HEK293 (cell line): ENCODE measurements at regions not wholly inside any gene's neighbourhood (a gene's known extent, or its start where the extent isn't known, plus 50 kb on each side); places are given as distances from the start of the nearest gene placed in this dataset.

Experiments used
- GLI2 ChIP-seq: fragments of 450-650 bp; formaldehyde crosslinking; IDR thresholded peaks from 2 replicates; pipeline ENCODE4; 2017; ENCODE audit warnings: missing biosample characterization, missing genetic modification characterization, low read depth, borderline replicate concordance
- MEIS1 ChIP-seq: sonication (generic); formaldehyde crosslinking; IDR thresholded peaks from 2 replicates; pipeline ENCODE4 v1.8.1; 2022; ENCODE audit warnings: missing genetic modification reagents, mild to moderate bottlenecking, borderline replicate concordance
- SALL2 ChIP-seq: fragments of 450-650 bp; formaldehyde crosslinking; IDR thresholded peaks from 2 replicates; pipeline ENCODE4 v1.5.0; 2017; ENCODE audit warnings: missing biosample characterization, mild to moderate bottlenecking, missing genetic modification characterization, borderline replicate concordance
- ZNF121 ChIP-seq: fragments of 450-650 bp; formaldehyde crosslinking; IDR thresholded peaks from 2 replicates; pipeline ENCODE4 v1.5.1; 2016; ENCODE audit warnings: missing biosample characterization, missing genetic modification characterization
- ZNF501 ChIP-seq: fragments of 450-650 bp; formaldehyde crosslinking; IDR thresholded peaks from 2 replicates; pipeline ENCODE4 v1.5.1; 2016; ENCODE audit warnings: missing biosample characterization, missing genetic modification characterization
- ZNF510 ChIP-seq: fragments of 450-650 bp; formaldehyde crosslinking; IDR thresholded peaks from 2 replicates; pipeline ENCODE4 v1.5.1; 2018; ENCODE audit warnings: mild to moderate bottlenecking, missing genetic modification characterization, missing biosample characterization; ENCODE audit not compliant: insufficient replicate concordance
- ZNF837 ChIP-seq: fragments of 450-650 bp; formaldehyde crosslinking; IDR thresholded peaks from 2 replicates; pipeline ENCODE4 v1.5.1; 2016; ENCODE audit warnings: missing biosample characterization, missing genetic modification characterization
- TF ChIP-seq, protein P1 (sequence below): fragments of 450-650 bp; formaldehyde crosslinking; IDR thresholded peaks from 2 replicates; pipeline ENCODE4 v1.5.1; 2016; ENCODE audit warnings: missing biosample characterization, missing genetic modification characterization
- TF ChIP-seq, protein P2 (sequence below): fragments of 450-650 bp; formaldehyde crosslinking; IDR thresholded peaks from 2 replicates; pipeline ENCODE4 v1.5.1; 2016; ENCODE audit warnings: missing biosample characterization, missing genetic modification characterization
- TF ChIP-seq, protein P3 (sequence below): fragments of 450-650 bp; formaldehyde crosslinking; IDR thresholded peaks from 2 replicates; pipeline ENCODE4 v1.5.1; 2016; ENCODE audit warnings: missing biosample characterization, missing genetic modification characterization

DNA sequence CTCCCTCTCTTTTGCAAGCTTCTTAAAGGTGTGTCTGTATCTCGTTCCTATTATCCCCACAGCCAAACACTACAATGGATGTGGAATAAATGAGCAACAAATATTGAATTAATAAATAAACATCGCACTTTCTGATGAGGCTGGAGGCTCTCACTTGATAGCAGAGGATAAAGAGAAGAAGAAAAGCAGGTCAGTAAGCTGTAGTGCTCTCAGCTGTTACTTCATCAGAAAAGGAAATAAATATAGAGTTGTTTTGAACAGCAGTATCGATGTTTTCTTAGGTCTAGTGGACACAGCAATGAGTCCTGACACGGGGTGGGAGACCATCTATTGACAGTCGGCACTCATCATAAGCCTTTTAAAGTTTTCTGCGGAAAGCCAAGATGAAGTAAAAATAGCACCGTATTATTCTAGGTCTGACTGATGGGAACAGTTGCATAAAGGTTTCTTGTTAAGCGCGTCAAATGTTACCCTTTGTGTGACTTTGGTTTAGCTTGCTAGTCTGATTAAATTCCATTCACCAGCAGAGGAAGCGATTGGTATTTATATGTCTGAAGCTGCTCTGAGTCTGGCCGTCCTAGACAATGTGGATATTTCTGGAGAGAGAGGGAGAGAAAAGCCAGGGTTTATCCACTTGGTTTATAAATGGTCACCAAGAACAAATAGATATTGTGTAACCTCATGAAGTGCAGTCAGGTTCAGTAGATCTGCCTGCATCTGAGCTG is 646.1 kb downstream of the CDH11 start:
- no peak for TF ChIP-seq ZNF837 (tag by site-specific recombination)
- no peak for TF ChIP-seq ZNF501
- TF ChIP-seq, protein P1, sequence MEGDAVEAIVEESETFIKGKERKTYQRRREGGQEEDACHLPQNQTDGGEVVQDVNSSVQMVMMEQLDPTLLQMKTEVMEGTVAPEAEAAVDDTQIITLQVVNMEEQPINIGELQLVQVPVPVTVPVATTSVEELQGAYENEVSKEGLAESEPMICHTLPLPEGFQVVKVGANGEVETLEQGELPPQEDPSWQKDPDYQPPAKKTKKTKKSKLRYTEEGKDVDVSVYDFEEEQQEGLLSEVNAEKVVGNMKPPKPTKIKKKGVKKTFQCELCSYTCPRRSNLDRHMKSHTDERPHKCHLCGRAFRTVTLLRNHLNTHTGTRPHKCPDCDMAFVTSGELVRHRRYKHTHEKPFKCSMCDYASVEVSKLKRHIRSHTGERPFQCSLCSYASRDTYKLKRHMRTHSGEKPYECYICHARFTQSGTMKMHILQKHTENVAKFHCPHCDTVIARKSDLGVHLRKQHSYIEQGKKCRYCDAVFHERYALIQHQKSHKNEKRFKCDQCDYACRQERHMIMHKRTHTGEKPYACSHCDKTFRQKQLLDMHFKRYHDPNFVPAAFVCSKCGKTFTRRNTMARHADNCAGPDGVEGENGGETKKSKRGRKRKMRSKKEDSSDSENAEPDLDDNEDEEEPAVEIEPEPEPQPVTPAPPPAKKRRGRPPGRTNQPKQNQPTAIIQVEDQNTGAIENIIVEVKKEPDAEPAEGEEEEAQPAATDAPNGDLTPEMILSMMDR (tag by site-specific recombination), result no peak
- TF ChIP-seq, protein P2, sequence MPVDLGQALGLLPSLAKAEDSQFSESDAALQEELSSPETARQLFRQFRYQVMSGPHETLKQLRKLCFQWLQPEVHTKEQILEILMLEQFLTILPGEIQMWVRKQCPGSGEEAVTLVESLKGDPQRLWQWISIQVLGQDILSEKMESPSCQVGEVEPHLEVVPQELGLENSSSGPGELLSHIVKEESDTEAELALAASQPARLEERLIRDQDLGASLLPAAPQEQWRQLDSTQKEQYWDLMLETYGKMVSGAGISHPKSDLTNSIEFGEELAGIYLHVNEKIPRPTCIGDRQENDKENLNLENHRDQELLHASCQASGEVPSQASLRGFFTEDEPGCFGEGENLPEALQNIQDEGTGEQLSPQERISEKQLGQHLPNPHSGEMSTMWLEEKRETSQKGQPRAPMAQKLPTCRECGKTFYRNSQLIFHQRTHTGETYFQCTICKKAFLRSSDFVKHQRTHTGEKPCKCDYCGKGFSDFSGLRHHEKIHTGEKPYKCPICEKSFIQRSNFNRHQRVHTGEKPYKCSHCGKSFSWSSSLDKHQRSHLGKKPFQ (tag by site-specific recombination), result no peak
- TF ChIP-seq SALL2 (tag by site-specific recombination), result no peak
- TF ChIP-seq ZNF121 (tag by site-specific recombination), result no peak
- no peak for TF ChIP-seq ZNF510 (tag by site-specific recombination)
- TF ChIP-seq MEIS1 (CRISPR knock-in tag), result no peak
- no peak for TF ChIP-seq GLI2
- TF ChIP-seq, protein P3, sequence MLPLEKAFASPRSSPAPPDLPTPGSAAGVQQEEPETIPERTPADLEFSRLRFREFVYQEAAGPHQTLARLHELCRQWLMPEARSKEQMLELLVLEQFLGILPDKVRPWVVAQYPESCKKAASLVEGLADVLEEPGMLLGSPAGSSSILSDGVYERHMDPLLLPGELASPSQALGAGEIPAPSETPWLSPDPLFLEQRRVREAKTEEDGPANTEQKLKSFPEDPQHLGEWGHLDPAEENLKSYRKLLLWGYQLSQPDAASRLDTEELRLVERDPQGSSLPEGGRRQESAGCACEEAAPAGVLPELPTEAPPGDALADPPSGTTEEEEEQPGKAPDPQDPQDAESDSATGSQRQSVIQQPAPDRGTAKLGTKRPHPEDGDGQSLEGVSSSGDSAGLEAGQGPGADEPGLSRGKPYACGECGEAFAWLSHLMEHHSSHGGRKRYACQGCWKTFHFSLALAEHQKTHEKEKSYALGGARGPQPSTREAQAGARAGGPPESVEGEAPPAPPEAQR (tag by site-specific recombination), result no peak
